Adipocyte (in vitro differentiated cells): ENCODE measurements at regions not wholly inside any gene's neighbourhood (a gene's known extent, or its start where the extent isn't known, plus 50 kb on each side); places are given as distances from the start of the nearest gene placed in this dataset.

ENCODE experiments used
- DNase-seq: peaks from one replicate; pipeline ENCODE4 v3.0.0-alpha.2; 2015; ENCODE audit warnings: low read depth
- H3K27me3 ChIP-seq: replicated peaks from 2 replicates; pipeline ENCODE4 v1.7.0; 2013; ENCODE audit warnings: mild to moderate bottlenecking, low read length, moderate library complexity; ENCODE audit not compliant: control insufficient read depth, insufficient read depth
- H3K36me3 ChIP-seq: 2 replicates; pipeline ENCODE4 v1.7.0; 2013; ENCODE audit warnings: low read length, mild to moderate bottlenecking, moderate library complexity; ENCODE audit not compliant: control insufficient read depth, insufficient read depth, severe bottlenecking
- H3K4me1 ChIP-seq: 2 replicates; pipeline ENCODE4 v1.7.0; 2013; ENCODE audit warnings: mild to moderate bottlenecking, low read length, moderate library complexity; ENCODE audit not compliant: control insufficient read depth, insufficient read depth
- H3K4me3 ChIP-seq: 2 replicates; pipeline ENCODE4 v1.7.0; 2013; ENCODE audit warnings: mild to moderate bottlenecking, low read length, moderate library complexity
- H3K9ac ChIP-seq: 2 replicates; pipeline ENCODE4 v1.7.0; 2013; ENCODE audit warnings: mild to moderate bottlenecking, low read length, moderate library complexity
- H3K9me3 ChIP-seq: 2 replicates; pipeline ENCODE4 v1.7.0; 2013; ENCODE audit warnings: mild to moderate bottlenecking, low read length, moderate library complexity; ENCODE audit not compliant: control insufficient read depth

- H3K4me3 ChIP-seq: no peak overlapping the region
- H3K4me1 ChIP-seq: peaks cover 7% of the 10 kb centered on the region
- no peak overlapping the region for H3K9ac ChIP-seq
- H3K36me3 ChIP-seq: no peaks in the 10 kb centered on the region
- no peaks in the 10 kb centered on the region for H3K27me3 ChIP-seq
- no peak for DNase-seq
- H3K9me3 ChIP-seq: peaks cover 3% of the 10 kb centered on the region
These were observed 267.4 kb upstream of the ACVR2A start for GRCh38 chr2:147577323-147577997.

- DNase-seq: no peak
- H3K9me3 ChIP-seq: peaks cover 13% of the 10 kb centered on the region
- no peaks in the 10 kb centered on the region for H3K27me3 ChIP-seq
- no peak overlapping the region for H3K9ac ChIP-seq
- H3K36me3 ChIP-seq: no peaks in the 10 kb centered on the region
- H3K4me1 ChIP-seq: peaks cover 7% of the 10 kb centered on the region
- H3K4me3 ChIP-seq: no peak overlapping the region
These were observed 269.7 kb upstream of the ACVR2A start for GRCh38 chr2:147575106-147575505.

- no peak overlapping the region for H3K4me3 ChIP-seq
- no peaks in the 10 kb centered on the region for H3K36me3 ChIP-seq
- H3K9ac ChIP-seq: no peak overlapping the region
- no peaks in the 10 kb centered on the region for H3K27me3 ChIP-seq
- H3K9me3 ChIP-seq: peaks cover 13% of the 10 kb centered on the region
- DNase-seq: no peak
- H3K4me1 ChIP-seq: peaks cover 7% of the 10 kb centered on the region
These were observed 272.2 kb upstream of the ACVR2A start for GRCh38 chr2:147572622-147573021.

- Histone ChIP-seq H3K4me1 (no peaks in the 10 kb centered on the region), H3K27me3 (no peaks in the 10 kb centered on the region), H3K4me3 (no peak overlapping the region), H3K9ac (no peak overlapping the region), H3K9me3 (peaks cover 13% of the 10 kb centered on the region), H3K36me3 (no peaks in the 10 kb centered on the region)
- DNase-seq: no peak
These were observed 275.4 kb upstream of the ACVR2A start for GRCh38 chr2:147569426-147569825.

- H3K9me3 ChIP-seq: peaks cover 10% of the 10 kb centered on the region
- H3K4me3 ChIP-seq: no peak overlapping the region
- H3K27me3 ChIP-seq: no peaks in the 10 kb centered on the region
- no peak overlapping the region for H3K9ac ChIP-seq
- no peaks in the 10 kb centered on the region for H3K36me3 ChIP-seq
- no peaks in the 10 kb centered on the region for H3K4me1 ChIP-seq
- DNase-seq: no peak
These were observed 276.7 kb upstream of the ACVR2A start for GRCh38 chr2:147568109-147568508.

- H3K4me3 ChIP-seq: no peak overlapping the region
- no peak overlapping the region for H3K9ac ChIP-seq
- no peaks in the 10 kb centered on the region for H3K36me3 ChIP-seq
- H3K4me1 ChIP-seq: no peaks in the 10 kb centered on the region
- DNase-seq: no peak
- no peaks in the 10 kb centered on the region for H3K27me3 ChIP-seq
- H3K9me3 ChIP-seq: peaks cover 10% of the 10 kb centered on the region
These were observed 277.7 kb upstream of the ACVR2A start for GRCh38 chr2:147567136-147567535.

- H3K4me1 ChIP-seq: peaks cover 11% of the 10 kb centered on the region
- no peaks in the 10 kb centered on the region for H3K27me3 ChIP-seq
- H3K9me3 ChIP-seq: no peaks in the 10 kb centered on the region
- H3K4me3 ChIP-seq: peak overlapping the region; percentile 48
- no peak for DNase-seq
- no peaks in the 10 kb centered on the region for H3K36me3 ChIP-seq
- no peak overlapping the region for H3K9ac ChIP-seq
These were observed 283.9 kb upstream of the ACVR2A start for GRCh38 chr2:147560810-147561535.

- H3K9me3 ChIP-seq: no peaks in the 10 kb centered on the region
- no peaks in the 10 kb centered on the region for H3K36me3 ChIP-seq
- H3K4me3 ChIP-seq: no peak overlapping the region
- no peaks in the 10 kb centered on the region for H3K27me3 ChIP-seq
- H3K4me1 ChIP-seq: peaks cover 15% of the 10 kb centered on the region
- no peak overlapping the region for H3K9ac ChIP-seq
- no peak for DNase-seq
These were observed 285.6 kb upstream of the ACVR2A start for GRCh38 chr2:147559070-147559725.

GRCh38 chr2:147558620-147559019, 286.2 kb upstream of the ACVR2A start:
- H3K9me3 ChIP-seq: no peaks in the 10 kb centered on the region

GRCh38 chr2:147554521-147555107, 290.2 kb upstream of the ACVR2A start:
- no peaks in the 10 kb centered on the region for H3K9me3 ChIP-seq
- no peak overlapping the region for H3K4me3 ChIP-seq
- H3K36me3 ChIP-seq: no peaks in the 10 kb centered on the region
- peaks cover 21% of the 10 kb centered on the region for H3K4me1 ChIP-seq
- DNase-seq: no peak
- H3K9ac ChIP-seq: no peak overlapping the region
- H3K27me3 ChIP-seq: no peaks in the 10 kb centered on the region

More at GRCh38 chr2:147558620-147559019, 286.2 kb upstream of the ACVR2A start:
- DNase-seq: no peak
- Histone ChIP-seq H3K9ac (no peak overlapping the region), H3K4me3 (no peak overlapping the region), H3K4me1 (peaks cover 21% of the 10 kb centered on the region), H3K36me3 (no peaks in the 10 kb centered on the region), H3K27me3 (no peaks in the 10 kb centered on the region)

GRCh38 chr2:147553775-147554271, 291.0 kb upstream of the ACVR2A start:
- H3K36me3 ChIP-seq: no peaks in the 10 kb centered on the region
- no peak overlapping the region for H3K4me3 ChIP-seq
- no peak for DNase-seq
- H3K27me3 ChIP-seq: no peaks in the 10 kb centered on the region
- peaks cover 21% of the 10 kb centered on the region for H3K4me1 ChIP-seq
- no peak overlapping the region for H3K9ac ChIP-seq
- no peaks in the 10 kb centered on the region for H3K9me3 ChIP-seq
